K562 (cell line): ENCODE measurements at regions not wholly inside any gene's neighbourhood (a gene's known extent, or its start where the extent isn't known, plus 50 kb on each side); places are given as distances from the start of the nearest gene placed in this dataset.

Experiments used
- ATAC-seq: fragments of 200-7000 bp; cut with Tn5 transposase; 3 replicates; pipeline ENCODE4 v1.9.1; 2020; ENCODE audit warnings: moderate library complexity
- BruUV-seq: library from RNA; stranded (reverse); fragments of 400-500 nt; replicated peaks from 2 replicates; lab custom pipeline; 2021; lab: Mats Ljungman, UMichigan
- CTCF ChIA-PET: fragments of 300-600 bp; formaldehyde crosslinking; extraction: SDS; loops from one replicate; lab custom pipeline; 2021; ENCODE audit warnings: low intra/inter-chr PET ratio; lab: Yijun Ruan, JAX
- POLR2A ChIA-PET: fragments of 300-600, 350-650 bp; sonication (Branson Sonifier 250); formaldehyde crosslinking; extraction: SDS; loops from one replicate; lab custom pipeline; 2021; ENCODE audit warnings: antibody characterized with exemption, inconsistent platforms; lab: Yijun Ruan, JAX
- DNase-seq, 4 experiments: peaks; one replicate each; pipeline versions ENCODE4 v3.0.0 to v3.0.0-alpha.2; 2011 to 2018; ENCODE audit warnings: low spot score in 3 of 4, mixed read lengths in 3 of 4; ENCODE audit errors: extremely low read depth in 1 of 4
- FAIRE-seq: peaks from 2 replicates; lab custom pipeline; 2011; peaks lifted over from hg19 to GRCh38; lab: Jason Lieb, UNC
- H2AFZ ChIP-seq: 2 replicates; pipeline ENCODE4 v1.6.0; 2011; ENCODE audit warnings: low read depth, low read length, control low read depth, inconsistent platforms
- H3K27ac ChIP-seq: fragments of 200-600 bp; 3 replicates; pipeline ENCODE4 v1.8.0; 2011; ENCODE audit warnings: low read depth, mild to moderate bottlenecking, control low read depth, inconsistent platforms, low read length, moderate library complexity, mixed read lengths; ENCODE audit errors: extremely low read depth
- H3K27me3 ChIP-seq, 2 experiments: fragments of 300-600 bp in 1 of 2; 2 replicates in 1 of 2; 3 replicates in 1 of 2; pipeline versions ENCODE4 v1.6.0 to v1.8.0; 2011; ENCODE audit warnings: inconsistent platforms in 2 of 2, low read length in 2 of 2, mild to moderate bottlenecking in 1 of 2, mixed read lengths in 1 of 2, moderate library complexity in 1 of 2; ENCODE audit not compliant: control insufficient read depth in 2 of 2, insufficient read depth in 2 of 2
- H3K36me3 ChIP-seq: fragments of 300-600 bp; 3 replicates; pipeline ENCODE4 v1.8.0; 2011; ENCODE audit warnings: mild to moderate bottlenecking, low read length, inconsistent platforms; ENCODE audit not compliant: control insufficient read depth, insufficient read depth
- H3K4me1 ChIP-seq, 2 experiments: fragments of 200-600 bp in 1 of 2; replicated peaks in 1 of 2; 2 replicates in 1 of 2; 3 replicates in 1 of 2; pipeline versions ENCODE4 v1.5.1 to v1.8.0; 2011; ENCODE audit warnings: inconsistent platforms in 2 of 2, low read length in 2 of 2, mild to moderate bottlenecking in 1 of 2, mixed read lengths in 1 of 2, moderate library complexity in 1 of 2; ENCODE audit not compliant: control insufficient read depth in 2 of 2, insufficient read depth in 2 of 2
- H3K4me2 ChIP-seq: 2 replicates; pipeline ENCODE4 v1.6.1; 2011; ENCODE audit warnings: low read length, control low read depth, inconsistent platforms, mixed read lengths; ENCODE audit not compliant: insufficient read depth
- H3K4me3 ChIP-seq: fragments of 200-600 bp; sonication (generic), shearing (Covaris generic); 2 replicates; pipeline ENCODE4 v1.5.1; 2016; ENCODE audit warnings: control low read depth, inconsistent platforms
- H3K79me2 ChIP-seq: fragments of 200-600 bp; 3 replicates; pipeline ENCODE4 v1.8.0; 2011; ENCODE audit warnings: low read length, inconsistent platforms; ENCODE audit not compliant: control insufficient read depth, insufficient read depth
- H3K9ac ChIP-seq, 2 experiments: 2 replicates each; pipeline versions ENCODE4 v1.6.0 to v1.6.1; 2011; ENCODE audit warnings: low read depth in 2 of 2, low read length in 2 of 2, control low read depth in 1 of 2, inconsistent platforms in 1 of 2, mild to moderate bottlenecking in 1 of 2, mixed read lengths in 1 of 2; ENCODE audit not compliant: insufficient read depth in 1 of 2
- H3K9me1 ChIP-seq: one replicate; pipeline ENCODE4 v1.6.0; 2011; ENCODE audit warnings: inconsistent platforms, mild to moderate bottlenecking, low read length, moderate library complexity; ENCODE audit not compliant: control insufficient read depth, insufficient read depth
- H3K9me3 ChIP-seq: replicated peaks from 2 replicates; pipeline ENCODE4 v1.5.1; 2011; ENCODE audit warnings: low read depth, low read length, inconsistent platforms; ENCODE audit not compliant: control insufficient read depth, insufficient read depth
- H4K20me1 ChIP-seq: replicated peaks from 2 replicates; pipeline ENCODE4 v1.6.1; 2011; ENCODE audit warnings: low read length, inconsistent platforms, mixed read lengths; ENCODE audit not compliant: control insufficient read depth, insufficient read depth
- FOXP1 ChIP-seq: sonication (generic); formaldehyde crosslinking; IDR thresholded peaks from 2 replicates; pipeline ENCODE4 v1.8.0; 2022; ENCODE audit warnings: mild to moderate bottlenecking, missing genetic modification reagents
- HINFP ChIP-seq: fragments of 450-650 bp; conservative IDR thresholded peaks from 2 replicates; pipeline ENCODE4 v1.6.1; 2016; ENCODE audit warnings: missing genetic modification characterization, low read depth, mild to moderate bottlenecking, control low read depth, missing compliant biosample characterization
- HMGXB4 ChIP-seq: sonication (generic); formaldehyde crosslinking; IDR thresholded peaks from 2 replicates; pipeline ENCODE4 v1.8.1; 2023; ENCODE audit warnings: mild to moderate bottlenecking, missing genetic modification reagents
- KAT2B ChIP-seq: IDR thresholded peaks from one replicate; pipeline ENCODE4 v1.6.1; 2012; ENCODE audit warnings: low read depth, mild to moderate bottlenecking, control low read depth, inconsistent platforms, low read length, moderate library complexity
- MCM2 ChIP-seq: fragments of 450-650 bp; IDR thresholded peaks from 2 replicates; pipeline ENCODE4 v1.6.1; 2017; ENCODE audit warnings: low read depth, mild to moderate bottlenecking
- MIER1 ChIP-seq: fragments of 450-650 bp; IDR thresholded peaks from 2 replicates; pipeline ENCODE4 v1.6.1; 2016; ENCODE audit warnings: antibody characterized with exemption, mild to moderate bottlenecking, low read depth
- NR3C1 ChIP-seq: sonication (generic); formaldehyde crosslinking; IDR thresholded peaks from 2 replicates; pipeline ENCODE4 v1.8.1; 2022; ENCODE audit warnings: missing genetic modification reagents
- PCBP2 ChIP-seq: fragments of 200-400 bp; formaldehyde crosslinking; IDR thresholded peaks from 2 replicates; pipeline ENCODE4 v1.6.1; 2018; ENCODE audit warnings: low read length, low read depth, mild to moderate bottlenecking, moderate library complexity; ENCODE audit not compliant: poor library complexity, severe bottlenecking
- POLR2G ChIP-seq: fragments of 200-400 bp; formaldehyde crosslinking; IDR thresholded peaks from 2 replicates; pipeline ENCODE4 v1.6.1; 2017; ENCODE audit warnings: low read depth, mild to moderate bottlenecking, antibody characterized with exemption, low read length, moderate library complexity
- PRMT5 ChIP-seq: sonication (generic); formaldehyde crosslinking; IDR thresholded peaks from 2 replicates; pipeline ENCODE4 v1.5.0; 2020; ENCODE audit warnings: missing genetic modification reagents
- PRPF4 ChIP-seq: fragments of 200-400 bp; formaldehyde crosslinking; IDR thresholded peaks from one replicate; pipeline ENCODE4 v1.6.1; 2017; ENCODE audit warnings: low read length, low read depth, mild to moderate bottlenecking; ENCODE audit not compliant: insufficient read depth, poor library complexity, severe bottlenecking
- TCFL5 ChIP-seq: fragments of 250-450 bp; sonication (Bioruptor Pico); conservative IDR thresholded peaks from 2 replicates; pipeline ENCODE4 v1.6.1; 2021; ENCODE audit warnings: mild to moderate bottlenecking, moderate library complexity, matching md5 sums
- THRB ChIP-seq: fragments of 450-650 bp; formaldehyde crosslinking; conservative IDR thresholded peaks from 2 replicates; pipeline ENCODE4 v1.4.0; 2022; ENCODE audit warnings: mild to moderate bottlenecking, missing genetic modification characterization
- ZBTB2 ChIP-seq: fragments of 450-650 bp; IDR thresholded peaks from 2 replicates; pipeline ENCODE4 v1.6.1; 2016; ENCODE audit warnings: antibody characterized with exemption
- ZNF583 ChIP-seq: fragments of 250-450 bp; sonication (Bioruptor Pico); IDR thresholded peaks from 2 replicates; pipeline ENCODE4 v1.4.0; 2020
- ZNF699 ChIP-seq: fragments of 250-450 bp; sonication (Bioruptor Pico); IDR thresholded peaks from 2 replicates; pipeline ENCODE4 v1.8.0; 2021; ENCODE audit warnings: mild to moderate bottlenecking, moderate library complexity; ENCODE audit not compliant: insufficient replicate concordance
- ZNF707 ChIP-seq: fragments of 250-450 bp; sonication (Bioruptor Pico); conservative IDR thresholded peaks from 2 replicates; pipeline ENCODE4 v1.8.0; 2022; ENCODE audit warnings: inconsistent platforms, mild to moderate bottlenecking, moderate library complexity
- WGBS: fragments of 100-300 bp; shearing (Covaris generic); methylation state at CpG from one replicate; pipeline ENCODE4 v1.1.6; 2016; ENCODE audit warnings: low coverage, mixed read lengths; ENCODE audit not compliant: insufficient coverage; ENCODE audit errors: missing lambda C conversion rate; 5-methylcytosine and 5-hydroxymethylcytosine counted together
- in situ Hi-C: fragments of 300-500 bp; cut with MboI; formaldehyde crosslinking; loops from 4 replicates; pipeline ENCODE4 v1.15.0; 2018; ENCODE audit warnings: inconsistent platforms, mixed read lengths
- intact Hi-C: fragments of 100-400 bp; cut with micrococcal nuclease; formaldehyde crosslinking; loops from 2 replicates; pipeline ENCODE4 v1.14.2; 2022

- ChIA-PET CTCF (no interaction called here), POLR2A (no interaction called here)
- H3K79me2 ChIP-seq = no peaks in the 10 kb centered on the region
- WGBS = 0% methylated on average over 3 of the region's 3 CpGs
- in situ Hi-C loops = no loop called here
- intact Hi-C loops = no loop called here
- BruUV-seq = no TSS peak
- no peak overlapping the region for H3K9ac ChIP-seq
- H3K36me3 ChIP-seq = no peaks in the 10 kb centered on the region
- no peak for ATAC-seq
- FAIRE-seq = no peak
- no peak overlapping the region for H3K27ac ChIP-seq
- H4K20me1 ChIP-seq = no peaks in the 10 kb centered on the region
- no peak overlapping the region for H3K4me3 ChIP-seq
- H3K4me2 ChIP-seq = no peak overlapping the region
- no peak for DNase-seq
- H3K9me3 ChIP-seq = no peaks in the 10 kb centered on the region
- H3K4me1 ChIP-seq = no peaks in the 10 kb centered on the region
- no peak overlapping the region for H2AFZ ChIP-seq
- H3K9me1 ChIP-seq = no peaks in the 10 kb centered on the region
- H3K27me3 ChIP-seq = no peaks in the 10 kb centered on the region
- TF ChIP-seq ZNF699 (no peak), HINFP (tag) (no peak), PCBP2 (no peak), MIER1 (no peak), HMGXB4 (CRISPR knock-in tag) (no peak), ZBTB2 (no peak), NR3C1 (CRISPR knock-in tag) (no peak), MCM2 (no peak), KAT2B (no peak), FOXP1 (CRISPR knock-in tag) (no peak), THRB (CRISPR knock-in tag) (no peak), ZNF707 (CRISPR knock-in tag) (no peak), POLR2G (no peak), PRPF4 (no peak), PRMT5 (CRISPR knock-in tag) (no peak), ZNF583 (CRISPR knock-in tag) (no peak), TCFL5 (no peak)
Measured at GRCh38 chr4:176894498-176894897, 101.8 kb upstream of the VEGFC start.
